Common myeloid progenitor, CD34-positive (primary cell): ENCODE measurements at regions not wholly inside any gene's neighbourhood (a gene's known extent, or its start where the extent isn't known, plus 50 kb on each side); places are given as distances from the start of the nearest gene placed in this dataset.

Experiments
- CTCF ChIA-PET: fragments of 350-600 bp; sonication (Branson Sonifier 250); formaldehyde crosslinking; loops from one replicate; lab custom pipeline; 2021; ENCODE audit warnings: antibody characterized with exemption; lab: Charles Lee
- POLR2A ChIA-PET: fragments of 350-600 bp; sonication (Branson Sonifier 250); formaldehyde crosslinking; loops from one replicate; lab custom pipeline; 2021; ENCODE audit warnings: antibody characterized with exemption; lab: Charles Lee
- DNase-seq, 3 donors: peaks; one replicate each; pipeline versions ENCODE4 v3.0.0 to v3.0.0-alpha.2; 2013
- H3K27ac ChIP-seq, 2 experiments: 1 replicate in 1 of 2; 2 replicates in 1 of 2; pipeline ENCODE4 v1.7.0; 2013; ENCODE audit warnings: inconsistent platforms in 2 of 2, low read length in 2 of 2, mild to moderate bottlenecking in 2 of 2, low read depth in 1 of 2, moderate library complexity in 1 of 2; ENCODE audit not compliant: severe bottlenecking in 2 of 2, insufficient read depth in 1 of 2, poor library complexity in 1 of 2
- H3K27me3 ChIP-seq, 5 experiments: replicated peaks in 2 of 5; 1 replicate in 3 of 5; 2 replicates in 2 of 5; pipeline versions ENCODE4 v1.6.1 to v1.7.0; 2013; ENCODE audit warnings: low read length in 4 of 5, mild to moderate bottlenecking in 2 of 5, moderate library complexity in 2 of 5, inconsistent platforms in 1 of 5; ENCODE audit not compliant: insufficient read depth in 5 of 5, control insufficient read depth in 4 of 5
- H3K36me3 ChIP-seq, 4 experiments: 1 replicate in 2 of 4; 2 replicates in 2 of 4; pipeline versions ENCODE4 v1.6.1 to v1.7.0; 2013; ENCODE audit warnings: low read length in 3 of 4, control low read depth in 1 of 4, mild to moderate bottlenecking in 1 of 4; ENCODE audit not compliant: control insufficient read depth in 4 of 4, insufficient read depth in 4 of 4
- H3K4me1 ChIP-seq, 4 experiments: 1 replicate in 3 of 4; 2 replicates in 1 of 4; pipeline versions ENCODE4 v1.6.1 to v1.7.1; 2013; ENCODE audit warnings: low read length in 3 of 4, mild to moderate bottlenecking in 3 of 4, control low read depth in 1 of 4, inconsistent platforms in 1 of 4, moderate library complexity in 1 of 4; ENCODE audit not compliant: control insufficient read depth in 4 of 4, insufficient read depth in 4 of 4; ENCODE audit errors: control extremely low read depth in 1 of 4
- H3K4me3 ChIP-seq, 7 experiments: 1 replicate in 4 of 7; 2 replicates in 3 of 7; pipeline versions ENCODE4 v1.5.1 to v1.7.0; 2013; ENCODE audit warnings: mild to moderate bottlenecking in 7 of 7, low read length in 6 of 7, moderate library complexity in 6 of 7, inconsistent platforms in 2 of 7, low read depth in 2 of 7, control low read depth in 1 of 7; ENCODE audit not compliant: insufficient read depth in 4 of 7, control insufficient read depth in 1 of 7; ENCODE audit errors: extremely low read depth in 1 of 7
- H3K9me3 ChIP-seq, 5 experiments: 1 replicate in 4 of 5; 2 replicates in 1 of 5; pipeline versions ENCODE4 v1.6.1 to v1.7.1; 2013; ENCODE audit warnings: low read length in 4 of 5, mild to moderate bottlenecking in 2 of 5, inconsistent platforms in 1 of 5, low read depth in 1 of 5, moderate library complexity in 1 of 5; ENCODE audit not compliant: control insufficient read depth in 4 of 5, insufficient read depth in 2 of 5; ENCODE audit errors: control extremely low read depth in 1 of 5
- WGBS: methylation state at CpG from one replicate; pipeline ENCODE4 v1.1.5; 2013; ENCODE audit not compliant: insufficient coverage; 5-methylcytosine and 5-hydroxymethylcytosine counted together

GRCh38 chr2:220224691-220225543, 597.5 kb downstream of the SLC4A3 start:
- Histone ChIP-seq H3K27me3 (peaks cover 0 to 2% (median 0%) of the 10 kb centered on the region in 5 experiments), H3K27ac (no peak overlapping the region), H3K36me3 (no peaks in the 10 kb centered on the region), H3K4me1 (no peaks in the 10 kb centered on the region), H3K4me3 (no peak overlapping the region), H3K9me3 (no peaks in the 10 kb centered on the region)
- POLR2A ChIA-PET, result no interaction called here
- WGBS, result 93% methylated on average over 4 of the region's 4 CpGs
- CTCF ChIA-PET, result no interaction called here
- DNase-seq, result no peak

- 100% methylated on average over 2 of the region's 2 CpGs for WGBS
- Histone ChIP-seq H3K4me3 (no peak overlapping the region), H3K27ac (no peak overlapping the region), H3K27me3 (peaks cover 0 to 2% (median 0%) of the 10 kb centered on the region in 5 experiments), H3K9me3 (no peaks in the 10 kb centered on the region), H3K36me3 (no peaks in the 10 kb centered on the region), H3K4me1 (no peaks in the 10 kb centered on the region)
- ChIA-PET CTCF (no interaction called here), POLR2A (no interaction called here)
- DNase-seq, result no peak
These were observed 598.6 kb downstream of the SLC4A3 start for GRCh38 chr2:220226076-220226475.

GRCh38 chr2:220226546-220226945, 599.1 kb downstream of the SLC4A3 start:
- ChIA-PET CTCF (no interaction called here), POLR2A (no interaction called here)
- WGBS, result 80% methylated on average over 1 of the region's 1 CpG
- no peaks in the 10 kb centered on the region for H3K9me3 ChIP-seq
- no peaks in the 10 kb centered on the region for H3K36me3 ChIP-seq
- H3K27me3 ChIP-seq, result peaks cover 0 to 2% (median 0%) of the 10 kb centered on the region in 5 experiments
- no peak overlapping the region for H3K4me3 ChIP-seq
- no peak overlapping the region for H3K27ac ChIP-seq
- DNase-seq, result no peak
- no peaks in the 10 kb centered on the region for H3K4me1 ChIP-seq

GRCh38 chr2:220227266-220227920, 600.0 kb downstream of the SLC4A3 start:
- no peaks in the 10 kb centered on the region for H3K4me1 ChIP-seq
- H3K4me3 ChIP-seq, result no peak overlapping the region
- no peak overlapping the region for H3K27ac ChIP-seq
- DNase-seq, result no peak
- POLR2A ChIA-PET, result no interaction called here
- no peaks in the 10 kb centered on the region for H3K9me3 ChIP-seq
- no peaks in the 10 kb centered on the region for H3K36me3 ChIP-seq
- 100% methylated on average over 2 of the region's 4 CpGs for WGBS
- CTCF ChIA-PET, result no interaction called here
- H3K27me3 ChIP-seq, result peaks cover 0 to 2% (median 0%) of the 10 kb centered on the region in 5 experiments

- ChIA-PET POLR2A (no interaction called here), CTCF (no interaction called here)
- Histone ChIP-seq H3K27me3 (peaks cover 0 to 2% (median 0%) of the 10 kb centered on the region in 5 experiments), H3K9me3 (no peaks in the 10 kb centered on the region), H3K4me3 (no peak overlapping the region), H3K27ac (no peak overlapping the region), H3K4me1 (no peaks in the 10 kb centered on the region), H3K36me3 (no peaks in the 10 kb centered on the region)
- no peak for DNase-seq
- 80% methylated on average over 8 of the region's 8 CpGs for WGBS
These were observed 601.0 kb downstream of the SLC4A3 start for GRCh38 chr2:220228310-220229006.

GRCh38 chr2:220240641-220241040, 613.2 kb downstream of the SLC4A3 start:
- Histone ChIP-seq H3K27me3 (no peaks in the 10 kb centered on the region), H3K4me3 (no peak overlapping the region), H3K36me3 (no peaks in the 10 kb centered on the region), H3K27ac (no peak overlapping the region), H3K4me1 (peaks cover 0 to 12% (median 0%) of the 10 kb centered on the region in 4 experiments), H3K9me3 (no peaks in the 10 kb centered on the region)
- POLR2A ChIA-PET, result no interaction called here
- 0% methylated on average over 1 of the region's 1 CpG for WGBS
- DNase-seq, result no peak
- CTCF ChIA-PET, result no interaction called here

GRCh38 chr2:220241423-220241822, 614.0 kb downstream of the SLC4A3 start:
- Histone ChIP-seq H3K4me1 (peaks cover 0 to 18% (median 0%) of the 10 kb centered on the region in 4 experiments), H3K27me3 (no peaks in the 10 kb centered on the region), H3K9me3 (no peaks in the 10 kb centered on the region), H3K27ac (no peak overlapping the region), H3K36me3 (no peaks in the 10 kb centered on the region), H3K4me3 (no peak overlapping the region)
- DNase-seq, result no peak
- no CpG with 5 or more reads among the region's 2 CpGs for WGBS
- CTCF ChIA-PET, result no interaction called here
- POLR2A ChIA-PET, result no interaction called here
